Endothelial cell of umbilical vein (primary cell): ENCODE measurements at regions not wholly inside any gene's neighbourhood (a gene's known extent, or its start where the extent isn't known, plus 50 kb on each side); places are given as distances from the start of the nearest gene placed in this dataset.
"Not testable (repeated sequence)": the region's sequence is repeated elsewhere in the genome, so short reads cannot be mapped to it uniquely, and the experiment has no call there.

Source experiments
- BruUV-seq: library from RNA; stranded (reverse); fragments of 400-500 nt; replicated peaks from 2 replicates; lab custom pipeline; 2021; lab: Mats Ljungman, UMichigan
- CTCF ChIA-PET: fragments of 300-600, 350-600 bp; sonication (Branson Sonifier 250); formaldehyde crosslinking; loops from one replicate; lab custom pipeline; 2021; ENCODE audit warnings: antibody characterized with exemption, inconsistent platforms; lab: Charles Lee
- POLR2A ChIA-PET: fragments of 300-600, 350-600 bp; sonication (Branson Sonifier 250); formaldehyde crosslinking; loops from one replicate; lab custom pipeline; 2021; ENCODE audit warnings: antibody characterized with exemption, inconsistent platforms; lab: Charles Lee
- DNase-seq: peaks from one replicate; pipeline ENCODE4 v3.0.0-alpha.2; 2011; ENCODE audit warnings: low read depth, low spot score
- FAIRE-seq: peaks from 2 replicates; lab custom pipeline; 2011; peaks lifted over from hg19 to GRCh38; lab: Jason Lieb, UNC
- H2AFZ ChIP-seq: 2 replicates; pipeline ENCODE4 v1.6.0; 2012; ENCODE audit warnings: low read depth, low read length, control low read depth, inconsistent platforms
- H3K27ac ChIP-seq: 2 replicates; pipeline ENCODE4 v1.5.1; 2011; ENCODE audit warnings: low read depth, mild to moderate bottlenecking, control low read depth, low read length, moderate library complexity; ENCODE audit not compliant: insufficient read depth
- H3K27me3 ChIP-seq, 2 experiments: 2 replicates each; pipeline versions ENCODE4 v1.6.0 to v1.6.1; 2011; ENCODE audit warnings: low read length in 2 of 2, mixed read lengths in 1 of 2; ENCODE audit not compliant: control insufficient read depth in 2 of 2, insufficient read depth in 2 of 2
- H3K36me3 ChIP-seq, 2 experiments: 2 replicates in 1 of 2; 3 replicates in 1 of 2; pipeline ENCODE4 v1.5.1; 2011; ENCODE audit warnings: low read length in 2 of 2, mild to moderate bottlenecking in 1 of 2, moderate library complexity in 1 of 2; ENCODE audit not compliant: control insufficient read depth in 2 of 2, insufficient read depth in 2 of 2; ENCODE audit errors: extremely low read depth in 1 of 2
- H3K4me1 ChIP-seq: 3 replicates; pipeline ENCODE4 v1.5.1; 2011; ENCODE audit warnings: mild to moderate bottlenecking, low read length; ENCODE audit not compliant: control insufficient read depth, insufficient read depth; ENCODE audit errors: extremely low read depth
- H3K4me2 ChIP-seq: 2 replicates; pipeline ENCODE4 v1.6.1; 2011; ENCODE audit warnings: low read length, control low read depth, mixed read lengths; ENCODE audit not compliant: insufficient read depth
- H3K4me3 ChIP-seq, 3 experiments: fragments of 200-600 bp in 1 of 3; sonication (generic), shearing (Covaris generic) in 1 of 3; replicated peaks in 1 of 3; 2 replicates each; pipeline ENCODE4 v1.5.1; 2011 to 2016; ENCODE audit warnings: control low read depth in 3 of 3, low read length in 3 of 3, mild to moderate bottlenecking in 2 of 3, inconsistent platforms in 1 of 3, low read depth in 1 of 3, moderate library complexity in 1 of 3; ENCODE audit not compliant: insufficient read depth in 1 of 3
- H3K79me2 ChIP-seq: 2 replicates; pipeline ENCODE4 v1.6.0; 2012; ENCODE audit warnings: low read length, inconsistent platforms; ENCODE audit not compliant: control insufficient read depth, insufficient read depth
- H3K9ac ChIP-seq: replicated peaks from 2 replicates; pipeline ENCODE3; 2011; ENCODE audit warnings: low read length, control low read depth; ENCODE audit not compliant: insufficient read depth; ENCODE audit errors: extremely low read depth
- H3K9me1 ChIP-seq: replicated peaks from 3 replicates; pipeline ENCODE4 v1.6.0; 2011; ENCODE audit warnings: mild to moderate bottlenecking, low read length; ENCODE audit not compliant: control insufficient read depth, insufficient read depth; ENCODE audit errors: extremely low read depth
- H3K9me3 ChIP-seq: replicated peaks from 2 replicates; pipeline ENCODE4 v1.5.1; 2012; ENCODE audit warnings: low read length, inconsistent platforms; ENCODE audit not compliant: control insufficient read depth, insufficient read depth
- H4K20me1 ChIP-seq: replicated peaks from 2 replicates; pipeline ENCODE3; 2011; ENCODE audit warnings: mild to moderate bottlenecking, low read length; ENCODE audit not compliant: control insufficient read depth, insufficient read depth; ENCODE audit errors: extremely low read depth
- CTCF ChIP-seq, 2 donors: IDR thresholded peaks; 1 replicate in 1 of 2; 2 replicates in 1 of 2; pipeline ENCODE4 v1.5.1; 2011; ENCODE audit warnings: low read length in 2 of 2, mild to moderate bottlenecking in 2 of 2, moderate library complexity in 2 of 2, control low read depth in 1 of 2, inconsistent platforms in 1 of 2, low read depth in 1 of 2; ENCODE audit not compliant: insufficient read depth in 1 of 2; ENCODE audit errors: extremely low read depth in 1 of 2
- EZH2 ChIP-seq: IDR thresholded peaks from 2 replicates; pipeline ENCODE4 v1.6.1; 2012; ENCODE audit warnings: borderline replicate concordance, low read depth, mild to moderate bottlenecking, moderate library complexity, low read length, inconsistent platforms; ENCODE audit not compliant: severe bottlenecking
- FOS ChIP-seq: IDR thresholded peaks from 2 replicates; pipeline ENCODE4 v1.6.1; 2011; ENCODE audit warnings: mild to moderate bottlenecking, low read length, moderate library complexity, borderline replicate concordance; ENCODE audit not compliant: insufficient read depth
- GATA2 ChIP-seq: IDR thresholded peaks from 2 replicates; pipeline ENCODE4 v1.7.0; 2011; ENCODE audit warnings: low read depth, mild to moderate bottlenecking, moderate library complexity, mixed read lengths, low read length; ENCODE audit not compliant: insufficient read length, insufficient read depth
- JUN ChIP-seq: IDR thresholded peaks from 2 replicates; pipeline ENCODE4 v1.6.1; 2011; ENCODE audit warnings: borderline replicate concordance, low read depth; ENCODE audit not compliant: insufficient read length, insufficient read depth
- MAX ChIP-seq: IDR thresholded peaks from 2 replicates; pipeline ENCODE4 v1.6.1; 2011; ENCODE audit not compliant: insufficient read depth, insufficient read length
- MYC ChIP-seq: IDR thresholded peaks from one replicate; pipeline ENCODE4 v1.6.1; 2011; ENCODE audit warnings: mild to moderate bottlenecking, low read depth, low read length
- POLR2A ChIP-seq: IDR thresholded peaks from 2 replicates; pipeline ENCODE4 v1.6.1; 2012; ENCODE audit warnings: low read depth, mild to moderate bottlenecking, control low read depth, low read length
- POLR2AphosphoS5 ChIP-seq: IDR thresholded peaks from 2 replicates; pipeline ENCODE4 v1.6.1; 2012; ENCODE audit warnings: low read depth, mild to moderate bottlenecking, control low read depth, low read length, moderate library complexity; ENCODE audit not compliant: insufficient read depth
- dilution Hi-C: fragments of 300-500 bp; cut with MboI; formaldehyde crosslinking; loops from one replicate; pipeline ENCODE4 v1.15.0; 2019; ENCODE audit warnings: low sequenced_read_pairs; ENCODE audit not compliant: extremely low pct_ligation_motif_present
- intact Hi-C: fragments of 100-400 bp; cut with micrococcal nuclease; formaldehyde crosslinking; loops from one replicate; pipeline ENCODE4 v1.10.0; 2022

- H3K9ac ChIP-seq = no peak overlapping the region
- H3K9me3 ChIP-seq = no peaks in the 10 kb centered on the region
- H3K4me1 ChIP-seq = no peaks in the 10 kb centered on the region
- DNase-seq = no peak
- H3K27me3 ChIP-seq = no peaks in the 10 kb centered on the region
- BruUV-seq = no TSS peak
- H3K79me2 ChIP-seq = no peaks in the 10 kb centered on the region
- no peak for FAIRE-seq
- no peaks in the 10 kb centered on the region for H3K36me3 ChIP-seq
- TF ChIP-seq MYC (no peak), JUN (no peak), CTCF (IDR thresholded peaks at IDR 0.05; ENCODE audit: extremely low read depth in 1 of 2, insufficient read depth in 1 of 2, low read depth in 1 of 2, low read length in 2 of 2) (no peak), EZH2 (no peak), POLR2AphosphoS5 (no peak), MAX (no peak), GATA2 (no peak), FOS (no peak), POLR2A (no peak)
- CTCF ChIA-PET = interaction anchor here (0.8 kb wide), 1 partner anchor 17 kb away, joined by 3 read pairs; no protein-coding TSS in a partner anchor
- POLR2A ChIA-PET = no interaction called here
- no peak overlapping the region for H3K4me2 ChIP-seq
- intact Hi-C loops = no loop called here
- H3K9me1 ChIP-seq = no peaks in the 10 kb centered on the region
- no peak overlapping the region for H2AFZ ChIP-seq
- H3K4me3 ChIP-seq = no peak overlapping the region
- dilution Hi-C loops = no loop called here
- H4K20me1 ChIP-seq = no peaks in the 10 kb centered on the region
- H3K27ac ChIP-seq = no peak overlapping the region
These were observed 447.4 kb upstream of the TUSC1 start for GRCh38 chr9:26125693-26126092.

- BruUV-seq, H3K27ac ChIP-seq, H3K36me3 ChIP-seq, dilution Hi-C loops, intact Hi-C loops, POLR2A ChIA-PET, H3K4me3 ChIP-seq, H3K4me2 ChIP-seq, H3K4me1 ChIP-seq, H3K27me3 ChIP-seq, H3K9ac ChIP-seq, H3K9me1 ChIP-seq, DNase-seq, H4K20me1 ChIP-seq, CTCF ChIA-PET, H3K79me2 ChIP-seq, H2AFZ ChIP-seq, FAIRE-seq, H3K9me3 ChIP-seq: not testable (repeated sequence)
These were observed 437.8 kb upstream of the TUSC1 start for GRCh38 chr9:26116085-26116484.
